Liver (tissue), 3 donors: ENCODE measurements at regions not wholly inside any gene's neighbourhood (a gene's known extent, or its start where the extent isn't known, plus 50 kb on each side); places are given as distances from the start of the nearest gene placed in this dataset.

ENCODE experiments used
- EGR1 ChIP-seq, 2 donors: IDR thresholded peaks; 2 replicates each; pipeline ENCODE4 v1.6.1; 2016 to 2018; ENCODE audit warnings: antibody characterized with exemption in 2 of 2, low read depth in 2 of 2
- GABPA ChIP-seq, 2 donors: IDR thresholded peaks in 1 of 2; conservative IDR thresholded peaks in 1 of 2; 2 replicates each; pipeline ENCODE4 v1.6.1; 2016; ENCODE audit warnings: antibody characterized with exemption in 2 of 2, mild to moderate bottlenecking in 1 of 2, moderate library complexity in 1 of 2
- RAD21 ChIP-seq, 2 donors: IDR thresholded peaks; 2 replicates each; pipeline ENCODE4 v1.6.1; 2016; ENCODE audit warnings: antibody characterized with exemption in 2 of 2, mild to moderate bottlenecking in 2 of 2
- SP1 ChIP-seq: IDR thresholded peaks from 2 replicates; pipeline ENCODE4 v1.6.1; 2018; ENCODE audit warnings: antibody characterized with exemption, mild to moderate bottlenecking
- TAF1 ChIP-seq: conservative IDR thresholded peaks from 2 replicates; pipeline ENCODE4 v1.6.1; 2016; ENCODE audit warnings: antibody characterized with exemption, mild to moderate bottlenecking
- YY1 ChIP-seq: IDR thresholded peaks from 2 replicates; pipeline ENCODE4 v1.6.1; 2016; ENCODE audit warnings: antibody characterized with exemption, mild to moderate bottlenecking
- TF ChIP-seq, protein P1 (sequence below): fragments of 150-350 bp; IDR thresholded peaks from 2 replicates; pipeline ENCODE4 v1.5.1; 2017; ENCODE audit warnings: improper control_type of control experiment, low read depth, low read length; ENCODE audit not compliant: missing input control
- TF ChIP-seq, protein P2 (sequence below): IDR thresholded peaks from 2 replicates; pipeline ENCODE4 v1.6.1; 2016; ENCODE audit warnings: antibody characterized with exemption
- donor health status: healthy.
- donor health status: healthy.

DNA sequence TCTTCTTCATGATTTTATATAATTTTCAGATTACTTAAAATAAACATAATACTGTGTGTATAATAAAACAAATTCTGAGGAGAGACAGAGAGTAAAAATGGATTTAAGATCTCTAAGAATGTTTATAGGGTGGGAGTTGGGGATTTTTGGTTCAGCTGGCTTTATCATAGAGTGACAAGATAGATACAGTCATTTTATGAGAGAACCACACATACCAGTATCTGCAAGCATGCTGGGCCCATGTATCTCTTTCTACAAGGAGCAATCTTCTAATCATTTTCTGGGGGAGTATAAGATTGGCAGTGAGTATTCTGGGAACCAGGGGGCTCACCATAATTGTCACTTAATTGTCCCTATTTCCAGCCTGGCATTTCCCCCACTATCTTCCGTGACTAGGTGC is 64.3 kb upstream of the DUSP10 start:
- TF ChIP-seq, protein P1, sequence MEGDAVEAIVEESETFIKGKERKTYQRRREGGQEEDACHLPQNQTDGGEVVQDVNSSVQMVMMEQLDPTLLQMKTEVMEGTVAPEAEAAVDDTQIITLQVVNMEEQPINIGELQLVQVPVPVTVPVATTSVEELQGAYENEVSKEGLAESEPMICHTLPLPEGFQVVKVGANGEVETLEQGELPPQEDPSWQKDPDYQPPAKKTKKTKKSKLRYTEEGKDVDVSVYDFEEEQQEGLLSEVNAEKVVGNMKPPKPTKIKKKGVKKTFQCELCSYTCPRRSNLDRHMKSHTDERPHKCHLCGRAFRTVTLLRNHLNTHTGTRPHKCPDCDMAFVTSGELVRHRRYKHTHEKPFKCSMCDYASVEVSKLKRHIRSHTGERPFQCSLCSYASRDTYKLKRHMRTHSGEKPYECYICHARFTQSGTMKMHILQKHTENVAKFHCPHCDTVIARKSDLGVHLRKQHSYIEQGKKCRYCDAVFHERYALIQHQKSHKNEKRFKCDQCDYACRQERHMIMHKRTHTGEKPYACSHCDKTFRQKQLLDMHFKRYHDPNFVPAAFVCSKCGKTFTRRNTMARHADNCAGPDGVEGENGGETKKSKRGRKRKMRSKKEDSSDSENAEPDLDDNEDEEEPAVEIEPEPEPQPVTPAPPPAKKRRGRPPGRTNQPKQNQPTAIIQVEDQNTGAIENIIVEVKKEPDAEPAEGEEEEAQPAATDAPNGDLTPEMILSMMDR: no peak
- no peak for TF ChIP-seq YY1
- no peak for TF ChIP-seq GABPA (IDR thresholded peaks at IDR 0.05 in 1 of 2, conservative IDR thresholded peaks at IDR 0.05 in 1 of 2)
- TF ChIP-seq, protein P2, sequence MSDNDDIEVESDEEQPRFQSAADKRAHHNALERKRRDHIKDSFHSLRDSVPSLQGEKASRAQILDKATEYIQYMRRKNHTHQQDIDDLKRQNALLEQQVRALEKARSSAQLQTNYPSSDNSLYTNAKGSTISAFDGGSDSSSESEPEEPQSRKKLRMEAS: no peak
- TF ChIP-seq EGR1 (IDR thresholded peaks at IDR 0.05; ENCODE audit: low read depth in 2 of 2): no peak
- TF ChIP-seq RAD21 (IDR thresholded peaks at IDR 0.05): no peak
- no peak for TF ChIP-seq TAF1
- TF ChIP-seq SP1: no peak
